HG02973 (cell line): ENCODE measurements at regions not wholly inside any gene's neighbourhood (a gene's known extent, or its start where the extent isn't known, plus 50 kb on each side); places are given as distances from the start of the nearest gene placed in this dataset.

Source experiments
- ATAC-seq: cut with Tn5 transposase; IDR thresholded peaks from one replicate; pipeline ENCODE4 v1.9.1; 2021; ENCODE audit warnings: moderate library complexity; ENCODE audit not compliant: unreplicated experiment

DNA sequence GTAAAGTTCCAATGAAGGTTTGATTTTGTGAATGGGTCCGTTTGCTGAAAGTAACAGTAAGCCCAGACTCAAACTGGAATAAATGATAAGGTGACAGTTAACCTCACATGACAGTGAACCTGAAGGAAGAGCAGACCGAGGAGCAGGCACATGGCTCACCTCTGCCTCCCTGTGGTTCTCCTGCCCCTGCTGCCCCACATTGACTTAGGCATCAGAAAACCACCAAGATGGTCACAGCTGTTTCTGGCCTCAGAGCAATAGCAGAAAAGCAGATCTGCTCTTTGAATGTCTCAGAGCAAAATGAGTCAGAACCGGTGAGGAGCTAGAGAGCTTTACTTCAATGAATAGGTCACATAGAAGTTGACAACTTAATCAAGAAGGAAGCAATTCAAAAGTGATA lies 487.6 kb downstream of the METTL4 start:
- no peak for ATAC-seq

DNA sequence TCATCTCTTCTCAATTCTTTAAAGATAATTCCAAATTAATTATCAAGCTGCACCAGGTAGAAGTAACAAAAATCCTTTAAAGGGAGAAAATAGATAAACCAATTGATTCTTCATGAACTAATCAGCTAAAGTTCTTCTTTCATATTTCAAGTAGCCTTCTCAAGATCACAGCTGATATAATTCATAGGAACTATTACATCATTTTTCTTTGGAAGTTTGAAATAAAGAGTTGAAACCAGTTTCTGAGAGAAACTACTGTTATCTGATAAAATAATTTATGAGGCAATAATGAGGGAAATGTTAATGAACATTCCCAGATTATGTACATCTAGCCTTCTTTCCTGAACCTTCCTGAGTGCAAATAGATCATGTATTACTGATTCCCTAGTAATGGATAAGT lies 484.9 kb downstream of the METTL4 start:
- ATAC-seq, result no peak

DNA sequence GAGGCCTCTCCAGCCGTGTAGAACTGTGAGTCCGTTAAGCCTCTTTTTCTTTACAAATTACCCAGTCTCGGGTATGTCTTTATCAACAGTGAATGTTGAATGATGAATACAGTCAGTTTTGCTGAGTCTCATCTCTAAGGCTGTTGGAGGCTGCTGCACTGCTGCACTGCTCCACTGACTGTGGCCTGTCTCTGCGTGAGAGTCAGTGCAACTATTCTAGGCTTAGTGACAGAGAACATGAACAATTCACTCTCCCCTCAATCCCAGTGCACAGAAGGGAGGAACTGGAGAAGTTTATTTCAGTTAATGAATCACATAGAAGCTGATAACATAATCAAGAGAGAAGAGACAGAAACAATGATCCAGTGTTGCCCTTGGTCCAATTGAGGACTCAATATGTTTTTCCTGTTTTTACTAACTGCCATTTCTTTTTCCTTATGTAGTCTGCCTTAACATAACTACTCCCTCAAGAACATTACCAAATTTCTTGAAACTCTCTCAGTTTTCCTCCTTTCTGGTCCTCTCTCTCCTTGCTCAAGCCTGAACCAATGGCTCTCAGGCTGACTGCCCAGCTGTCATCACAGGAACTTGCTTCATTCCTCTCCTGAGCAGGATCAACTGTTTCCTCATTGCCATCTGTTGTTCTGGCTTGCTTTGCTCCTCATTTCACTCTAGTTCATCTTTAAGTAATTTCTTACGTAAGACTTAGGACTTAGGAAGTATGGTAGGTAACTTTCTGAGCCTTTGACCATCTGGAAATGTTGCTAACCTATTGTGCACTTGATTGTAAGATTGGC lies 483.2 kb downstream of the METTL4 start:
- ATAC-seq, result no peak

DNA sequence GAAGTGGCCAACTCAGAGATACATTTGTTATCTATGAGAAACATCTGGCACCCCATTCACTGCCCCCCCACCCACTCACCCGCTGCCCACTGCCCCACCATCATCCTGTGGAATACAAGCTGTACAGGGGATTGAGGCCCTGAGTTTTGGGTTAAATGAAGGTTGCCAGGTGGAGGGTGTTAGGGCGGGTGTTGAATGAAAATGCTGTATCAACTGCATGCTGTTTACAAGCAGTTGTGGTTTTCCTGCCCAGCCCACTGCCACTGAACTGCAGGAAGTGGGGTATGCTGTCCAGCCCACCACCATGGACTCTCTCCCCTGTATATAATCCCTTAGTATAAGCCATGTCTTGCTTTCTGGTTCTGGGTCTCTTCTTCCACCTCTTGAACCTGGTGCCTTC lies 481.9 kb downstream of the METTL4 start:
- ATAC-seq, result no peak

DNA sequence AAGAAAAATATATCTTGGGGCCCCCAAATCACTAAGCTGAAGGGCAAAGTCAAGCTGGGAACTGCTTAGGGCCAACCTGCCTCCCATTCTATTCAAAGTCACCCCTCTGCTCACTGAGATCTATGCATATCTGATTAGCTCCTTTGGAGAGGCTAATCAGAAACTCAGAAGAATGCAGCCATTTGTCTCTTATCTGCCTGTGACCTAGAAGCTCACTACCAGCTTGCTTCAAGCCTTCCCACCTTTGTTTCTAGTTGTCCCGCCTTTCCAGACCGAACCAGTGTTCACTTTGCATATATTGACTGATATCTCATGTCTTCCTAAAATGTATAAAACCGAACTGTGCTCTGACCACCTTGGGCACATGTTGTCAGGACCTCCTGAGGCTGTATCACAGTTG lies 479.4 kb downstream of the METTL4 start:
- no peak for ATAC-seq

DNA sequence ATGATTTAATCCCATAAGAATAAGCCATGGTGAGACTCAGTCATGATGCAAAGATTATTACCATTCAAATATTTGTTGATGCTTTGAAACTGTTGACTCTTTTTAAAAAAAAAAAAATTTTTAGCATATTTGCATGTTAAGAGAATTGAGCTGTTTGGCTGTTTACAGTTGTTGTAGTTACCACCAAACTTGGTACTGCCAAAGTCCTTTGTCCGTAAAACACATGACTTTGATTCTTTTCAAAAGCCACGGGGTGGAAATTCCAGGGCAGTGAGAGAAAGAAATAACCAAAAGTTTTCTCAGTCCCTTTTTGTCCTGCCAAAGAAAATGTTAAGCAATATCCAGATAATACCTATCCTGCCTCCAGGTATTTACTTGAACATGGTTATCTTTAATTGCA lies 474.8 kb downstream of the METTL4 start:
- no peak for ATAC-seq

DNA sequence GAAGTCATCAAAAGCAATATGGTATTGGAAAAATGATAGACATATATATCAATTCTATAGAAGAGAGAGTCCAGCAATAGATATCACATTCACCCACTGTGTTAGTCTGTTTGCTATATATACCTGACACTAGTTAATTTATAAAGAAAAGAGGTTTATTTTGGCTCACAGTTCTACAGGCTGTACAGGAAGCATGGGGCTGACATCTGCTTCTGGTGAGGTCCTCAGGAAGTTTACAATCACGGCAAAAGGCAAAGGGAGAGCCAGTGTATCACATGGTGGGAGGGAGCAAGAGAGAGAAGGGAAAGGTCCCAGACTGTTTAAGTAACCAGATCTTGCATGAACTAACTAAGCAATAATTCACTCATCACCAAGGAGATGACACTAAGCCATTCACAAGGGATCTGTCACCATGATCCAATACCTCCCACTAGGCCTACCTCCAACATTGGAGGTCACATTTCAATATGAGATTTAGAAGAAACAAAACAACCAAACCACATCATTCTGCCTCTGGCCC lies 470.6 kb downstream of the METTL4 start:
- no peak for ATAC-seq

DNA sequence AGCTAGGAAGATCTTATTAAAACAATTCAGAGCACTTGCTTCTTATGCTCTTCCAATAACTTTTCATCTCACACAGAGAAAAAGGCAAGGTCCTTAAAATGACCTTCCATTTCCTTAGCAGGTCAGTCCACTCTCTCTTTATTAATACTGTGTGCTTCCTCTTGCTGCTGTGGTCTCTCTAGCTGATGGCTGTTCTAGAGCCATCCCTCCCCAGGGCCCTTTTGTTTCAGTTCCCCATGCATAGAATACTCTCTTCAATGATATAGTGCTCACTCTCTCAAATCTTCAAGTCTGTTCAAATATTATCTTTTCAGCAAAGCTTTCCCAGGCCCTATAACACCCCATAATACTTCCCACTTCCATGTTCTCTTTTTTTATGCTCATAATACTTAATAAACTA lies 469.3 kb downstream of the METTL4 start:
- ATAC-seq, result no peak

DNA sequence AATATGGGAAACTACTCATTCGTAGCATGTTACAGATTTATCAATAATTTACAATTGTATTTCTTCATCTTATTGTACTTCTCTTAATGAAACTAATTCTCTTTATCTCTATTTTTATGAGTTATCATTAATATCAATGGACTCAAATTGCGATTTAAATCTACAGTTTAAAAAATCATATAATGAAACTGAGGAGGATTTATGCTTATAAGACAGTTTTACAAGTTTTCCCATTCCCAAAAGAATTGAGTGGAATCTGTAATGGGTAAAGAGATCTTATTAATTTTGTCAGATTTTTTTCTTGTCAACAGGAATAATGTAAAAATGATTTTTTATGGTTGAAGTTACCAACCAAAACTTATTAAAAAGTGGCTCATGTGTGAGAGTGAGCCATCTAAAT lies 468.0 kb downstream of the METTL4 start:
- ATAC-seq, result no peak

DNA sequence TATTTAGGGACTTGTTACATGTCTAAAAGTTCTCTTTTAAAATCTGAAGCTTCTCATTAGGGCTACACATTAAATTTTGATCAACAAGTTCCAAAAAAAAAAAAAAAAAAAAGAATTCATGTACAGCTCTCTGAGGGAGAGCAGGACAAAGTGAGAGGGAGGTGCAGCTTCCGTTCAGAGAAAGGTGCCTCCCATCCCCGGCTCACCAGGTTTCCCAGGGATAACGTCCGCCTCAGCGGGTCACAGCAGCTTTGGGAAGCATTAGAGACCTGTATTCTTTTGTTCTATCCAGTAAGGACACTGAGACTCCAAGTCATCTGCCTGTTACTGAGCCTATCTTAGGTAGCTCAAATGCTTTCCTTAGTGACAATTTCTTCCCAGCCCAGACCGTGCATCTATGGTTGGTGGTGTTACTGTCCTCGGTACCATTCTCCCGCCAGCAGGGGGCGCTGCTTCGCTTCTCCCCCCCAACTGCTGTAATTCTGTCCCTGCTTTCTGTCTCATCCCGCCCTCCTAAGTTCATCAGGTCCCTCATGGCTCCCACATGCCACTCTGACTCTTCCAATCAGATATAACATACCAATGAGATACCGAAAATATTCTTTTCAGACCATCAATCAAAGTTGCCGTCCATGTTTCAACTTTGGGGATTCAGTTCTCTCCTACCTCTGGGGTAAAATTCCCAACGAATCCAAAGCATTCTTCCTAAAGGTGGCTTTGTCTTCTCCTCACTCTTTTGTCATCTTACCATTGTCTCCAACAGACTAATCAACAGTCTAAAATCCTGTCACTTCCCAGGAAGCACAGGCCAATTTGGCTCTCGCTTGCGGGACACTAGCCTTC lies 466.5 kb downstream of the METTL4 start:
- ATAC-seq, result peak; percentile 91

DNA sequence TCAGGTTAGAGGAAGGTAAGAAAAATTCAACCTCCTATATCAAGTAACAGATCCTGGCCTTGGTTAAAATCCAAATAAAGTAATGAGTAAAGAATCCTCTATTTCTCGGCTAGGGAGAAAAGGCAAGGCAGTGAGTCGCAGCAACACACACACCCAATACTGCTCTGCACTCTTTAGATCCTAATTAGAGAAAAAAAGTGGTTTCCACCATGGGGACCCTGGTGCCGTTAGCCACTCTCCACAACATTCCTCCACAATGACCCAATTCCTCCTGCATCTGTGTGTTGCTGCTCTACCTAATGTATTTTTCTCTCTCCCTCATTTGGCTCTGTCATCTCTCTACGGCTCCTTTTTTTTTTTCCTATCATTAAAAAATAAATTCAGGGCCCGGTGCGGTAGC lies 462.7 kb downstream of the METTL4 start:
- ATAC-seq, result no peak

DNA sequence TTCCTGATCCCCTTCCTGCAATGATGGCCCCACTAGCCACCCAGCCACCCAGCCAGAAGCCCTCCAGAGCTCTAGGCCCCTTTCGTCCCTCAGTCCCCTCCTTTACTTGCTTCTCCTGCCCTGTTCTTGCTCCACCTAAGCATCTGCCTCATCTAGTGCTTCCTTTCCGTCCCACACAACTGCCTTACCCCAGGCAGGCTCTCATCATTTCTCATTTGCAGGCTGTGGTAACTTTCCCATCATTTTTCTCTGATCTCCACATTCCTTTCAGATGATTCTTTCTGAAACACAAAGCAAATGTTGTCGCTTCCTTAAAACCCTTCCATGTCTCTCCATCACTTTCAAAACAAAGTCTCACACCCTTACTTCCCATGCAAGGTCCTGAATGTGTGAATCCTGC lies 459.8 kb downstream of the METTL4 start:
- ATAC-seq, result no peak

DNA sequence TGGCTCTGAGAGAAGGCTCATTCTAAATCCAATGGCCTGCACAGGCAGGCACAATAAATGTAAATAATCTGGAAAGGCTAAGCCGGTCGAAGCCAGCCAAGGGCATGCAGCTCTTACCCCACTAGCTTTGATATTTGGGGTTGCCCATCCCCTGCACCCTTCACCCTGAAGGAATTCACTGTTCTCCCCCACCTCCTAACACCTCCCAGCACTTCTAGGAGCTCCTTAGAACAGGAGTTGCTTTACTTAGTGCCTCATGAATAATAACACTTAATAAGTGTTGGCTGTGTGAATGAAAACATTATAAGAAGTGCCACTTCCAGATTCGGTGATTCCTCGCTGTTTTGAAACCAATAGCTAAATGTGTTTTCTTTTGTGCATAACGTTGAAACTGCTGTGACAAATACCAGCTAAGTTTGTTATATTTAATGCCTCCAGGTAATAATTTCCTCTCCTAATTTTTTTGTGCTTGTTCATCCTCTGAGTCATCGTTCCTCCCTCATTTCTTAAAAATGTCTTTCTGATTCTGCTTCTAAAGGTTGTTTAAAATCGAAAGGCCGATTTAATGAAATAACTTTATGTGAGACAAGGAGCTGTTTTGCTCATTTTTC lies 458.8 kb downstream of the METTL4 start:
- no peak for ATAC-seq

DNA sequence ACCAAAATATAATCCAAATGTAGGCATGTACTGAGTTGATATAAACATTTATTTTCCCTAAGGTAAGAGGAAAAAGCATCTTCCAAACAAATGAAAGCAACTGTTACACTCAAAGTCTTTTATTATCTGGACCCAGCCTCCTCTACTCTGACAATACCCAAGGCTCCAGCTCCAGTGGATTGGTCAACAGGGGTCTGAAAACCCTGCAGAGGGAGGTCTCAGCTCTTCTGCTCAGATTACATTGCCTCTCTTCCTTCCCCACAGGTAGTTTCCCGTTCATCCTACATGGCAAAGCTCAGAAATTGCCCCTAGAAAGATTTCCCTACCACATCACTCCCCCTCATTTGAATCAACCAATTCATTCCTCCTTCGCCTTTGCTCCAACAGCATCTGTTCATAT lies 457.0 kb downstream of the METTL4 start:
- ATAC-seq, result no peak

DNA sequence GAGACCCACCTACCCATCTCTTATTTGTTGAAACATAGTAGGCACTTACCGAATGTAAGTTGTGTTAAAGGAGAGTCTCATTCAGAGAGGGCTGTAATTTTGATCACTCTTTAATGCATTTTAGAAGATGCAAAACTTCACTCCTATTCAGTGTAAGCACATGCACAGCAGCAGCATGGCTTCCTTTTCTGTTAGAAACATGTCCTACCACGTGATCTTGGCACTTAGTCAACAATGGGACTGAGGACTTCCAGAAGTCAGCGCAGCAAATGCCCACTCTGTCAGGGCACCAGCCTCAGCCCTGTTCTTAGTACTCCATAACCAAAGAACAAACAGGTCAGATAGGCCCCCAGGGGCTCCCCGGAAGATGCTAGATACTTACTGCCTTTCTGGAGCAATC lies 456.5 kb downstream of the METTL4 start:
- no peak for ATAC-seq

DNA sequence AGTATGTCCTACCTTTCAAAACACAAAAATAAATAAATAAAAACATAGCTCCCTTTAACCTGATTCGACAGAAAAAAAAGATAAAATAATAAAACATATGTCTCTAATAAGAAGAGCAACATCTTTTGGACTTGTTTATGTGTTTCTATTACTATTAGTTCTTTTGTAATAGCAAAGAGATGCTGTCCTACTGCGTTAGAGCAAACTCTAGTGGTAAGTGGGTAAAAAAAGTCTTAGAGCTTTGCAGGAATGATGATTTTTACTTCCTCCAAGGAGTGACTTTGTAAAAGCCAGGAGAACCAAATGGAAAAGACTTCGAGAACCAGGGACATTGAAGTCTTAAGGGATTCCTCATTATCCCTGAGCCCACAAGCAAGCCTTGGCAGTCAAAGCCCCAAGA lies 450.1 kb downstream of the METTL4 start:
- no peak for ATAC-seq

DNA sequence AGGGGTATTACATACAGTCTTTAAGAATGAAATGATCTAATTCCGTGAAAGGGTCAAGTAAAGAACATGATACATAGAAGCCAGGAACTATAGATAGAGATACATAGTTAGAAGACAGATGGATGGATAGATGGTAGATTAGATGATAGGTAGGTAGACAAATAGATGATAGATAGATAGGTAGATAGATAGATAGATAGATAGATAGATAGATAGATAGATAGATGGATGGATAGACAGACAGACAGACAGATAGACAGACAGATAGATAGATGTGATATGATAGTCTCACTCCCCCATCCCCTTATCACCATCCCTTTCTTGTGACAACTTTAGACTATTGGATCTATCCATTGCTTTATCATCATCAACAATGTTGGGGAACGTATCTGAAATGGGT lies 448.2 kb downstream of the METTL4 start:
- no peak for ATAC-seq

DNA sequence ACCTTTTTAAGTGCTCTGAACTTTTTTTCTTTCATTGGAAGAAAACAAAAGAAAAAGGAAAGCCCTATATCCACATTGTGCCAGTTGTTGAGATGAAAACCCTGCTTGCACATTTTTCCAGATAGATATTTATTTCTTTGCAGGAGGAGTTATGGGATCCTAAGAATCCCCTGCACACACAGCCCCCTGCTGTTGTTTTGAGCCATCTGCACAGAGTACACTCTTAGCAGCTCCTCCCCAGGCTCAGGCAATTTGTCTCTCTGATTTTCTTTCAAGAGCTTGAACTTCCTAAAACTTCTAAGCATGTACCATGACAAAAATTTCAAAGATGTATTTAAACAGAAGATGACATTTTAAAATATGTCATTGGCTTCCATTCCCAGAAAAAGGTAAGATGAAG lies 436.9 kb downstream of the METTL4 start:
- ATAC-seq, result no peak

DNA sequence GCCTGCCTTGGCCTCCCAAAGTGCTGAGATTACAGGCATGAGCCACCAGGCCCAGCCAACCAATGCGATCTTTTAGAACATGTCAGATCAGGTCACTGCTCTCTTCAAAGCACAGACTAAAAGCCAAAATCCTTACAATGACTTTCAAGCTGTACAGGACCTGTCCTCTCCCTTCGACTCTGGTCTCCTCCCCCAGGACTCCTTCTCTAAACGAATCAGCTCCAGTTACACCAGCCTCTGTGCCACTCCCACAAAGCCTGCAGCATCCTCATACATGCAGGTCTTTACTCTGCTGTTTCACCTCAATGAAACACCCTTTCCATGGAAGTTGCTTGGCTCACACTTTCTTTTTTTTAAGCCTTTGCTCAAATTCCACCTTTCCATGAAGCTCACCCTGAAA lies 436.0 kb downstream of the METTL4 start:
- ATAC-seq, result no peak

DNA sequence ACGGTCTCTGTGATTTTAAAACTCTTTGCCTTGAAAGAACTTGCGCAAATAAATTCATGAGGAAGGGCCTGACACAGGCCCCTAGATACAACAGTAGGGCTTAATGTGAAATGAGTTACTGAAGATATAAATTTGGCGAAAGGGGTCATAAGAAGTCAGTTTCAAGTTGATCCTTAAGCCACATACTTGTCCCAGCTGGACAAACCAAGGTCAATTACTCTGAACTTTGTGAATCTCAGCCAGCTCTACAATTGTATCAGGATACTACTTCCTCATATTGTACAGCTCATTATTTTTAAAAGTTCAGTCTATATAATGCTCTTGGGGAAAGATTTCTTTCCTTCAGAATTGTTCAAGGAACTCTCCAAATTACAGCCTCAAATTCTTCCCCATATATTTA lies 432.8 kb downstream of the METTL4 start:
- no peak for ATAC-seq

DNA sequence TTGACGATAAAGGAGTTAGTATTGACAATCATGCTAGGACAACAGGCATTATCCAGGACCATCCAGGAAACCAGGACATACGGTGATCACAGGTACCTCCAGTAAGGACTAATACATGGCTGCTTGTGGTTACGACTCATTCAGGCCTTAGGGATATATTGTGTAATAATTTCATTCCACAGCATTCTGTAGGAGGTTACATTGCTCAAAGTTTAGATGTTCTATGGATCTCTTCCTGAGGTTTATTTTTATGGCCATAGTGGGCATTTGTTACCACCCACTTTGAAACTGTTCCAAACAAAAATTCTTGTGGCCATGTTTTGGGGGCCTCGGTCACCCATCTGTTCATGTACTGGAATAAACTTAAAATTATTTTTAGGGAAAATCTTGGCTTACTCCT lies 431.6 kb downstream of the METTL4 start:
- no peak for ATAC-seq

DNA sequence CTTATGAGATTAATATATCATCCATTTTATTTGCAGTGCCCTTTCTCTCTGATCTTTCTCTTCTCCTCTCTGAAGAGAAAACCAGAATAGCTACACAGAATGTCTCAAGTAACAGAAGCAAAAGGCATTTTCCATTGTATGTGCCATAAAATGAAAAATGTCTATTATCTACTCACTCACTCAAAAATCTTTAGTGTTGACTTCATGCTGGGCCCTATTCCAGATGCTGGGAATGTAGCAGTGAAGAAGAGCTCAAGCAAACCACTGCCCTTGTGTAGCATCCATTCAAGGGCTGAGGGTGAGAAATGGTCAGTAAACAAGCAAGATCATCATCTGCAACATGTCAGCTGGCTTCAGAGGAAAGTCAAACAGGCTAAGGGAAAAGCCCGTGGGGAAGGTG lies 427.7 kb downstream of the METTL4 start:
- no peak for ATAC-seq
